Activated T-cell treated with anti-CD3 and anti-CD28 coated beads, Interleukin-2, amount 50 U/mL, for 24 hours (primary cell): ENCODE measurements at regions not wholly inside any gene's neighbourhood (a gene's known extent, or its start where the extent isn't known, plus 50 kb on each side); places are given as distances from the start of the nearest gene placed in this dataset.

Experiments used
- DNase-seq: peaks from one replicate; pipeline ENCODE4 v3.0.0-alpha.2; 2020
- H3K27ac Mint-ChIP-seq: 2 replicates; pipeline ENCODE4 v1.8.0; 2020; ENCODE audit warnings: mild to moderate bottlenecking, mixed read lengths
- H3K27me3 Mint-ChIP-seq: 2 replicates; pipeline ENCODE4 v1.8.0; 2020; ENCODE audit warnings: mixed read lengths
- H3K36me3 Mint-ChIP-seq: 2 replicates; pipeline ENCODE4 v1.8.0; 2020; ENCODE audit warnings: low read depth, mixed read lengths
- H3K4me1 Mint-ChIP-seq: 2 replicates; pipeline ENCODE4 v1.8.0; 2020; ENCODE audit warnings: low read depth, mixed read lengths
- H3K4me3 Mint-ChIP-seq: 2 replicates; pipeline ENCODE4 v1.8.0; 2020; ENCODE audit warnings: mild to moderate bottlenecking, moderate library complexity, mixed read lengths
- H3K9me3 Mint-ChIP-seq: 2 replicates; pipeline ENCODE4 v1.8.0; 2020; ENCODE audit warnings: mixed read lengths

- DNase-seq = no peak
- Mint-ChIP-seq H3K27me3 (peaks cover 10% of the 10 kb centered on the region), H3K4me1 (no peaks in the 10 kb centered on the region)
These were observed 307.7 kb upstream of the ARSJ start for GRCh38 chr4:114287079-114287696.

GRCh38 chr4:114296126-114296525 lies 302.5 kb upstream of the UGT8 start:
- no peak overlapping the region for H3K27ac Mint-ChIP-seq
- no peaks in the 10 kb centered on the region for H3K4me1 Mint-ChIP-seq
- H3K36me3 Mint-ChIP-seq = no peaks in the 10 kb centered on the region
- H3K4me3 Mint-ChIP-seq = no peak overlapping the region
- DNase-seq = no peak
- peaks cover 5% of the 10 kb centered on the region for H3K9me3 Mint-ChIP-seq
- no peaks in the 10 kb centered on the region for H3K27me3 Mint-ChIP-seq

More at GRCh38 chr4:114287079-114287696, 307.7 kb upstream of the ARSJ start:
- H3K9me3 Mint-ChIP-seq = no peaks in the 10 kb centered on the region
- H3K36me3 Mint-ChIP-seq = no peaks in the 10 kb centered on the region
- no peak overlapping the region for H3K27ac Mint-ChIP-seq
- no peak overlapping the region for H3K4me3 Mint-ChIP-seq

GRCh38 chr4:114302472-114302871 lies 296.1 kb upstream of the UGT8 start:
- Mint-ChIP-seq H3K27me3 (peaks cover 11% of the 10 kb centered on the region), H3K36me3 (no peaks in the 10 kb centered on the region), H3K4me3 (no peak overlapping the region), H3K27ac (no peak overlapping the region), H3K9me3 (no peaks in the 10 kb centered on the region), H3K4me1 (no peaks in the 10 kb centered on the region)
- DNase-seq = no peak

GRCh38 chr4:114304046-114304445 lies 294.6 kb upstream of the UGT8 start:
- H3K9me3 Mint-ChIP-seq = no peaks in the 10 kb centered on the region
- H3K27me3 Mint-ChIP-seq = peaks cover 11% of the 10 kb centered on the region
- no peak overlapping the region for H3K4me3 Mint-ChIP-seq
- no peaks in the 10 kb centered on the region for H3K4me1 Mint-ChIP-seq
- H3K27ac Mint-ChIP-seq = no peak overlapping the region
- no peak for DNase-seq
- H3K36me3 Mint-ChIP-seq = no peaks in the 10 kb centered on the region

- Mint-ChIP-seq H3K27ac (no peak overlapping the region), H3K9me3 (no peaks in the 10 kb centered on the region), H3K4me3 (no peak overlapping the region), H3K4me1 (no peaks in the 10 kb centered on the region), H3K36me3 (no peaks in the 10 kb centered on the region), H3K27me3 (peaks cover 11% of the 10 kb centered on the region)
- DNase-seq = no peak
These were observed 294.0 kb upstream of the UGT8 start for GRCh38 chr4:114304567-114304966.

GRCh38 chr4:114306946-114307345 lies 291.7 kb upstream of the UGT8 start:
- no peaks in the 10 kb centered on the region for H3K9me3 Mint-ChIP-seq
- no peak overlapping the region for H3K4me3 Mint-ChIP-seq
- no peaks in the 10 kb centered on the region for H3K36me3 Mint-ChIP-seq
- no peak for DNase-seq
- no peak overlapping the region for H3K27ac Mint-ChIP-seq
- no peaks in the 10 kb centered on the region for H3K4me1 Mint-ChIP-seq
- peaks cover 11% of the 10 kb centered on the region for H3K27me3 Mint-ChIP-seq

GRCh38 chr4:114310296-114310925 lies 288.2 kb upstream of the UGT8 start:
- no peak for DNase-seq
- no peak overlapping the region for H3K4me3 Mint-ChIP-seq
- H3K9me3 Mint-ChIP-seq = no peaks in the 10 kb centered on the region
- H3K27ac Mint-ChIP-seq = no peak overlapping the region
- H3K36me3 Mint-ChIP-seq = no peaks in the 10 kb centered on the region
- H3K27me3 Mint-ChIP-seq = peaks cover 3% of the 10 kb centered on the region
- no peaks in the 10 kb centered on the region for H3K4me1 Mint-ChIP-seq

- Mint-ChIP-seq H3K36me3 (no peaks in the 10 kb centered on the region), H3K27me3 (peaks cover 3% of the 10 kb centered on the region), H3K27ac (no peak overlapping the region), H3K4me1 (no peaks in the 10 kb centered on the region), H3K9me3 (no peaks in the 10 kb centered on the region), H3K4me3 (no peak overlapping the region)
- no peak for DNase-seq
These were observed 286.8 kb upstream of the UGT8 start for GRCh38 chr4:114311787-114312186.

- DNase-seq = no peak
- H3K4me1 Mint-ChIP-seq = no peaks in the 10 kb centered on the region
- no peaks in the 10 kb centered on the region for H3K9me3 Mint-ChIP-seq
- no peaks in the 10 kb centered on the region for H3K27me3 Mint-ChIP-seq
- H3K4me3 Mint-ChIP-seq = no peak overlapping the region
- no peak overlapping the region for H3K27ac Mint-ChIP-seq
- no peaks in the 10 kb centered on the region for H3K36me3 Mint-ChIP-seq
These were observed 286.3 kb upstream of the UGT8 start for GRCh38 chr4:114312338-114312737.

GRCh38 chr4:114316789-114317188 lies 281.8 kb upstream of the UGT8 start:
- no peak overlapping the region for H3K4me3 Mint-ChIP-seq
- H3K36me3 Mint-ChIP-seq = no peaks in the 10 kb centered on the region
- no peak overlapping the region for H3K27ac Mint-ChIP-seq
- no peaks in the 10 kb centered on the region for H3K9me3 Mint-ChIP-seq
- no peaks in the 10 kb centered on the region for H3K4me1 Mint-ChIP-seq
- DNase-seq = no peak
- H3K27me3 Mint-ChIP-seq = no peaks in the 10 kb centered on the region

GRCh38 chr4:114317564-114317963 lies 281.0 kb upstream of the UGT8 start:
- no peak for DNase-seq
- Mint-ChIP-seq H3K27me3 (no peaks in the 10 kb centered on the region), H3K4me1 (no peaks in the 10 kb centered on the region), H3K27ac (no peak overlapping the region), H3K36me3 (no peaks in the 10 kb centered on the region), H3K9me3 (no peaks in the 10 kb centered on the region), H3K4me3 (no peak overlapping the region)

- no peak overlapping the region for H3K4me3 Mint-ChIP-seq
- no peak overlapping the region for H3K27ac Mint-ChIP-seq
- H3K27me3 Mint-ChIP-seq = no peaks in the 10 kb centered on the region
- DNase-seq = no peak
- no peaks in the 10 kb centered on the region for H3K36me3 Mint-ChIP-seq
- no peaks in the 10 kb centered on the region for H3K4me1 Mint-ChIP-seq
- H3K9me3 Mint-ChIP-seq = no peaks in the 10 kb centered on the region
These were observed 280.3 kb upstream of the UGT8 start for GRCh38 chr4:114318309-114318708.

GRCh38 chr4:114320126-114320525 lies 278.5 kb upstream of the UGT8 start:
- Mint-ChIP-seq H3K27ac (no peak overlapping the region), H3K4me1 (no peaks in the 10 kb centered on the region), H3K27me3 (no peaks in the 10 kb centered on the region), H3K9me3 (no peaks in the 10 kb centered on the region), H3K4me3 (no peak overlapping the region), H3K36me3 (no peaks in the 10 kb centered on the region)
- DNase-seq = no peak

- H3K27ac Mint-ChIP-seq = no peak overlapping the region
- DNase-seq = no peak
- H3K4me1 Mint-ChIP-seq = no peaks in the 10 kb centered on the region
- no peak overlapping the region for H3K4me3 Mint-ChIP-seq
- H3K36me3 Mint-ChIP-seq = no peaks in the 10 kb centered on the region
- no peaks in the 10 kb centered on the region for H3K27me3 Mint-ChIP-seq
- no peaks in the 10 kb centered on the region for H3K9me3 Mint-ChIP-seq
These were observed 277.2 kb upstream of the UGT8 start for GRCh38 chr4:114321366-114321765.

- no peak overlapping the region for H3K4me3 Mint-ChIP-seq
- H3K27me3 Mint-ChIP-seq = no peaks in the 10 kb centered on the region
- H3K27ac Mint-ChIP-seq = no peak overlapping the region
- DNase-seq = no peak
- H3K4me1 Mint-ChIP-seq = no peaks in the 10 kb centered on the region
- no peaks in the 10 kb centered on the region for H3K9me3 Mint-ChIP-seq
- no peaks in the 10 kb centered on the region for H3K36me3 Mint-ChIP-seq
These were observed 274.8 kb upstream of the UGT8 start for GRCh38 chr4:114323841-114324240.

GRCh38 chr4:114326358-114326757 lies 272.2 kb upstream of the UGT8 start:
- Mint-ChIP-seq H3K36me3 (no peaks in the 10 kb centered on the region), H3K27me3 (no peaks in the 10 kb centered on the region), H3K9me3 (no peaks in the 10 kb centered on the region), H3K27ac (no peak overlapping the region), H3K4me1 (no peaks in the 10 kb centered on the region), H3K4me3 (no peak overlapping the region)
- DNase-seq = no peak
